Fibroblast of the conjunctiva (primary cell): ENCODE measurements at regions not wholly inside any gene's neighbourhood (a gene's known extent, or its start where the extent isn't known, plus 50 kb on each side); places are given as distances from the start of the nearest gene placed in this dataset.

Experiments
- DNase-seq: peaks from one replicate; pipeline ENCODE4 v3.0.0-alpha.2; 2010; ENCODE audit warnings: low read depth

DNA sequence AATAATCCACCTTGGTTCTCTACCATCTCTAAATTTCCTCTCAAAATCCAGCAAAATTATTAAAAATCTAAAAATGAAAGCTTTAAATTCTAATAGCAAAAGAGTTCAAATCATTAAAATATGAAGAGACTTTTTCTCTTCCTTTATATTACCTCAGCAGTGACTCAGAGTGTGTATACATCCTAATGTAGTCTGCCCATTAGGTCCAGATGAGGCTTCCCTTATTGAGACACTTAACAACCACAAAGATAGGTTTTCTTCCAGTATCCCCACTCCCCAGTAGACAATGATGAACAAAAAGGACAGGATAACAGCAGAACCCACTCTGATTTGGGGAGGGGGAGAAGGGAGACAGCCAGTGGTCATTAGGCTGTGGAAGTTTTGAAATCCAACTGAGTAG, 61.5 kb upstream of the DCBLD2 start:
- DNase-seq, result no peak

- DNase-seq, result no peak
Measured at GRCh38 chr3:98962189-98962930, 60.9 kb upstream of the DCBLD2 start.

GRCh38 chr3:98961161-98962155, 60.0 kb upstream of the DCBLD2 start:
- DNase-seq, result peak; percentile 61

DNA sequence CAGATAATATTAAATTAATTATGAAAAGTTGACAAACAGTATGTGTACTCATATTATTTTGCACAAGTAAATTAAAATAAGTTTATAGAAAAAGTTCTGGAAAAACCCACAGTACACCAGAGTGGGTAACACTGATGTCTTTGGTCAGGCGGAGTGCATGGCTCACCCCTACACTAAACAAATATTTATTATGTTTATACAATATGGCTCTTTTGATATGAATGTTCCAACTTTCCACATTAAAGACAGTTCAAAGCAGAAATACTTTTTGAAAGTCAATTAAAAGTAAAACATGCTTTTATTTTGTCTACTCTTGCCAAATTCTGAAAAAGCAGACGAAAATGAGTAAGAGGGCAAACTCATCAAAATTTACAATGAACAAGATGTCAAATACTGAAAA, 56.2 kb upstream of the DCBLD2 start:
- DNase-seq, result no peak

DNA sequence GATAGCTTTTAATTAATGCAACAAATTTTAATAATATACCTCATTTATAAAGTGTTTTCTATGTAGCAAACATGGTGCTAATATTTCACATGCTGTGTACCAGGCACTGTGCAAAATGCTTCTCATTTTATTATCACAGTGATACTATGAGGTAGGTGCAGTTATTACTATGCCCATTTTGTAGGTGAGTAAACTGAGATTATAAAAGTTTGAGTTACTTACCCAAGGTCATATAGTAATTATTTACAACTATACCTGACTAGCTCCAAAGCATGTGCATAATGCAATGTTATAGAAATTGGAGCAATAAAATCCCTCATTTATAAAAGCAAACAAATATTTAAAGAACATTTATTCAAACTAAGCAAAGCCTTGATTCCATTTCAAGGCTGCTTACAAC, 54.5 kb upstream of the DCBLD2 start:
- DNase-seq, result no peak

DNA sequence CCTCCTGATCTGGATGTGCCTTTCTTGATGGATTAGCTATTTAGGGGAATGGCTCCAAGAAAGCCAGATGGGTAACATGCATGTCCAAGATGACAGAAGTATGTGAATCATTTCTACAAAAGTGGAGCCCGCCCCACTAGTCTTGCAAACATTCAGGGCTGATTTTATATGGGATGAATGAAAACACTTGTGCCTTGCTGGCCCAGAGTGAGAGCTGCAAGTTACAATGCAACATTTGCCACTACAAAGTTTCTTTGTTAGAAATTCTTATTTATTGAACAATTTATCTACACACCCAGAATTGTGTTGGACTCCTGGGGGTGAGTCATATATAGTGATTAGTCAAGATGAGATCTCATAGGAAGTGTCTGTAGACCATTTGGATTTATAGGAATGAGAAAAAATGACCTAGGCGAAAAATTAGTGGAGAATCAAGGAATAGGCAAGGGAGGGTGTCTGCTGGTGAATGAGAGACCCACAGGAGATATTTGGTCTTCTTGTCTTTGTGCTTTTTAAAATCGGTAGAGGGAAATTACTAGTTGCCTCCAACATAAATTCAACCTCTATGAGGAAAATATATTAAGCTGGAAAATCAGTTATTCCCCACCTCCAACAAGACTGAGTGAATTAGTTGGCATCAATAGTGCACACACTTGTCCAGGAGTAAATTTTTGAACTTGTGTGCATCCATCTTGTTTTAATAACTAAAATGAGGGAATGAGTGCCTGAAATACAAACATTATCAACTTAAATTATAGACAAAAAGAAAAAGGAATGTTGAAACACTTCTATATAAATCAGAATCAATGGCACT, 53.5 kb upstream of the DCBLD2 start:
- DNase-seq, result no peak

GRCh38 chr3:98954242-98954641, 52.7 kb upstream of the DCBLD2 start:
- no peak for DNase-seq

GRCh38 chr3:98952404-98952803, 50.9 kb upstream of the DCBLD2 start:
- DNase-seq, result no peak
